ENCODE measurements at regions not wholly inside any gene's neighbourhood (a gene's known extent, or its start where the extent isn't known, plus 50 kb on each side); places are given as distances from the start of the nearest gene placed in this dataset.

- no peak for TF ChIP-seq FOS (IDR thresholded peaks at IDR 0.05; ENCODE audit: borderline replicate concordance, insufficient read depth, low read length)
- no peak for TF ChIP-seq GATA2 (IDR thresholded peaks at IDR 0.05; ENCODE audit: insufficient read depth, insufficient read length, low read depth, low read length)
- TF ChIP-seq, protein P1, sequence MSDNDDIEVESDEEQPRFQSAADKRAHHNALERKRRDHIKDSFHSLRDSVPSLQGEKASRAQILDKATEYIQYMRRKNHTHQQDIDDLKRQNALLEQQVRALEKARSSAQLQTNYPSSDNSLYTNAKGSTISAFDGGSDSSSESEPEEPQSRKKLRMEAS (IDR thresholded peaks at IDR 0.05; ENCODE audit: insufficient read depth, insufficient read length) = no peak
- TF ChIP-seq POLR2AphosphoS5 (IDR thresholded peaks at IDR 0.05; ENCODE audit: insufficient read depth, low read depth, low read length) = no peak
- TF ChIP-seq MYC (IDR thresholded peaks at IDR 0.05; ENCODE audit: low read depth, low read length) = no peak
- TF ChIP-seq POLR2A (IDR thresholded peaks at IDR 0.05; ENCODE audit: low read depth, low read length) = no peak
- TF ChIP-seq JUN (IDR thresholded peaks at IDR 0.05; ENCODE audit: borderline replicate concordance, insufficient read depth, insufficient read length, low read depth) = no peak
- TF ChIP-seq, protein P2, sequence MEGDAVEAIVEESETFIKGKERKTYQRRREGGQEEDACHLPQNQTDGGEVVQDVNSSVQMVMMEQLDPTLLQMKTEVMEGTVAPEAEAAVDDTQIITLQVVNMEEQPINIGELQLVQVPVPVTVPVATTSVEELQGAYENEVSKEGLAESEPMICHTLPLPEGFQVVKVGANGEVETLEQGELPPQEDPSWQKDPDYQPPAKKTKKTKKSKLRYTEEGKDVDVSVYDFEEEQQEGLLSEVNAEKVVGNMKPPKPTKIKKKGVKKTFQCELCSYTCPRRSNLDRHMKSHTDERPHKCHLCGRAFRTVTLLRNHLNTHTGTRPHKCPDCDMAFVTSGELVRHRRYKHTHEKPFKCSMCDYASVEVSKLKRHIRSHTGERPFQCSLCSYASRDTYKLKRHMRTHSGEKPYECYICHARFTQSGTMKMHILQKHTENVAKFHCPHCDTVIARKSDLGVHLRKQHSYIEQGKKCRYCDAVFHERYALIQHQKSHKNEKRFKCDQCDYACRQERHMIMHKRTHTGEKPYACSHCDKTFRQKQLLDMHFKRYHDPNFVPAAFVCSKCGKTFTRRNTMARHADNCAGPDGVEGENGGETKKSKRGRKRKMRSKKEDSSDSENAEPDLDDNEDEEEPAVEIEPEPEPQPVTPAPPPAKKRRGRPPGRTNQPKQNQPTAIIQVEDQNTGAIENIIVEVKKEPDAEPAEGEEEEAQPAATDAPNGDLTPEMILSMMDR (IDR thresholded peaks at IDR 0.05; ENCODE audit: extremely low read depth in 1 of 2, insufficient read depth in 1 of 2, low read depth in 1 of 2, low read length in 2 of 2) = no peak
- no peak for TF ChIP-seq EZH2 (IDR thresholded peaks at IDR 0.05; ENCODE audit: borderline replicate concordance, low read depth, low read length, severe bottlenecking)
- intact Hi-C loops (cut with micrococcal nuclease) = no loop called here
- Histone ChIP-seq H4K20me1 (replicated peaks; ENCODE audit: control insufficient read depth, extremely low read depth, insufficient read depth, low read length) (no peaks in the 10 kb centered on the region), H3K9ac (replicated peaks; ENCODE audit: extremely low read depth, insufficient read depth, low read length) (no peak overlapping the region), H3K79me2 (ENCODE audit: control insufficient read depth, insufficient read depth, low read length) (no peaks in the 10 kb centered on the region), H3K4me1 (ENCODE audit: control insufficient read depth, extremely low read depth, insufficient read depth, low read length) (no peaks in the 10 kb centered on the region), H3K4me3 (replicated peaks in 1 of 3; ENCODE audit: insufficient read depth in 1 of 3, low read depth in 1 of 3, low read length in 3 of 3) (no peak overlapping the region), H3K27me3 (ENCODE audit: control insufficient read depth in 2 of 2, insufficient read depth in 2 of 2, low read length in 2 of 2) (no peaks in the 10 kb centered on the region), H3K4me2 (ENCODE audit: insufficient read depth, low read length) (no peak overlapping the region), H3K9me3 (replicated peaks; ENCODE audit: control insufficient read depth, insufficient read depth, low read length) (no peaks in the 10 kb centered on the region), H2AFZ (ENCODE audit: low read depth, low read length) (no peak overlapping the region), H3K27ac (ENCODE audit: insufficient read depth, low read depth, low read length) (no peak overlapping the region), H3K9me1 (replicated peaks; ENCODE audit: control insufficient read depth, extremely low read depth, insufficient read depth, low read length) (no peaks in the 10 kb centered on the region), H3K36me3 (ENCODE audit: control insufficient read depth in 2 of 2, extremely low read depth in 1 of 2, insufficient read depth in 2 of 2, low read length in 2 of 2) (no peaks in the 10 kb centered on the region)
- BruUV-seq (replicated peaks) = no TSS peak
- DNase-seq (ENCODE audit: low read depth, low spot score) (no peak), FAIRE-seq (no peak)
- CTCF ChIA-PET = no interaction called here
- dilution Hi-C loops (cut with MboI; ENCODE audit: extremely low pct_ligation_motif_present, low sequenced_read_pairs) = no loop called here
- POLR2A ChIA-PET = no interaction called here
Measured at GRCh38 chr11:113563766-113564526, 88.7 kb upstream of the DRD2 start.

Data from endothelial cell of umbilical vein (primary cell).